NCI-H2081 treated with DMSO at 0.1 percent for 48 hours (cell line): ENCODE measurements at regions not wholly inside any gene's neighbourhood (a gene's known extent, or its start where the extent isn't known, plus 50 kb on each side); places are given as distances from the start of the nearest gene placed in this dataset.

Experiments used
- DNase-seq: peaks from one replicate; lab custom pipeline; 2025; lab: John Stamatoyannopoulos, UW

- DNase-seq: no peak
Measured at GRCh38 chr5:109945097-109945678, 255.5 kb downstream of the MAN2A1 start.

GRCh38 chr5:109945723-109946480 lies 256.2 kb downstream of the MAN2A1 start:
- no peak for DNase-seq

GRCh38 chr5:109946610-109947009 lies 256.9 kb downstream of the MAN2A1 start:
- no peak for DNase-seq

GRCh38 chr5:109947667-109948066 lies 257.9 kb downstream of the MAN2A1 start:
- DNase-seq: no peak

GRCh38 chr5:109950634-109951033 lies 260.9 kb downstream of the MAN2A1 start:
- no peak for DNase-seq

- DNase-seq: no peak
Measured at GRCh38 chr5:109951348-109951747, 261.6 kb downstream of the MAN2A1 start.

- no peak for DNase-seq
Measured at GRCh38 chr5:109951758-109952157, 262.0 kb downstream of the MAN2A1 start.

- no peak for DNase-seq
Measured at GRCh38 chr5:109953761-109954160, 264.0 kb downstream of the MAN2A1 start.

- DNase-seq: no peak
Measured at GRCh38 chr5:109956884-109957283, 267.2 kb downstream of the MAN2A1 start.

- DNase-seq: no peak
Measured at GRCh38 chr5:109958082-109958481, 268.4 kb downstream of the MAN2A1 start.

GRCh38 chr5:109959652-109960051 lies 269.9 kb downstream of the MAN2A1 start:
- no peak for DNase-seq

- no peak for DNase-seq
Measured at GRCh38 chr5:109961751-109962150, 272.0 kb downstream of the MAN2A1 start.

GRCh38 chr5:109962882-109963603 lies 273.3 kb downstream of the MAN2A1 start:
- DNase-seq: no peak

GRCh38 chr5:109964136-109964535 lies 274.4 kb downstream of the MAN2A1 start:
- no peak for DNase-seq

GRCh38 chr5:109965634-109966033 lies 275.9 kb downstream of the MAN2A1 start:
- DNase-seq: no peak

- DNase-seq: no peak
Measured at GRCh38 chr5:109971968-109972367, 282.2 kb downstream of the MAN2A1 start.

- DNase-seq: no peak
Measured at GRCh38 chr5:109981979-109982378, 292.3 kb downstream of the MAN2A1 start.

GRCh38 chr5:109982966-109983534 lies 293.3 kb downstream of the MAN2A1 start:
- no peak for DNase-seq

- no peak for DNase-seq
Measured at GRCh38 chr5:109986726-109987125, 297.0 kb downstream of the MAN2A1 start.

- DNase-seq: no peak
Measured at GRCh38 chr5:109987355-109987754, 297.6 kb downstream of the MAN2A1 start.

GRCh38 chr5:109987970-109988369 lies 298.2 kb downstream of the MAN2A1 start:
- no peak for DNase-seq

GRCh38 chr5:109989161-109989560 lies 299.4 kb downstream of the MAN2A1 start:
- DNase-seq: no peak
